Erythroblast (primary cell): ENCODE measurements at regions not wholly inside any gene's neighbourhood (a gene's known extent, or its start where the extent isn't known, plus 50 kb on each side); places are given as distances from the start of the nearest gene placed in this dataset.
"Not testable (repeated sequence)": the region's sequence is repeated elsewhere in the genome, so short reads cannot be mapped to it uniquely, and the experiment has no call there.

Source experiments
- DNase-seq, 2 experiments: peaks; one replicate each; lab custom pipeline; 2025; lab: John Stamatoyannopoulos, UW
- GATA1 ChIP-seq: IDR thresholded peaks from 2 replicates; pipeline ENCODE4 v1.6.1; 2011; ENCODE audit warnings: low read depth, mild to moderate bottlenecking, control low read depth, low read length, moderate library complexity
- POLR2A ChIP-seq: IDR thresholded peaks from 2 replicates; pipeline ENCODE4 v1.6.1; 2011; ENCODE audit warnings: mild to moderate bottlenecking, low read length

DNA sequence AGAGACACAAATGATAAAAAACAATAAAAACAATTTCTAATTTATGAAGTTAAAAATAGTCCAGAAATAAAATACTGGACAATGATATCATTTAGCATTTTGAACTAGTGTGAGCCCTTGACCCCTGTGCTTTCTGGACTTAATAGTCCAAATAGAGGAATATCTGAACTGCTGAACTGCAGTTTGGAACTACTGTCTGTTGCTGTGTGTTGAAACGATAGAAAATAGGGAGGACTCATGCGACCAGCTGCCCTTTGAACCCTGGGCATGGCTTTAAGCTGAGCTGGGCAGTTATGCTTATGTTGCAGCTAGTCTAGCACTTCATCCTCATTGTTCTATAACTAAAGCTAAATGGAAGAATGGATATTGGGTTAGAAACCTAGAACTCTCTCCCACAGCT lies 99.5 kb downstream of the FMR1NB start:
- DNase-seq = no peak
- TF ChIP-seq GATA1 (no peak), POLR2A (no peak)

DNA sequence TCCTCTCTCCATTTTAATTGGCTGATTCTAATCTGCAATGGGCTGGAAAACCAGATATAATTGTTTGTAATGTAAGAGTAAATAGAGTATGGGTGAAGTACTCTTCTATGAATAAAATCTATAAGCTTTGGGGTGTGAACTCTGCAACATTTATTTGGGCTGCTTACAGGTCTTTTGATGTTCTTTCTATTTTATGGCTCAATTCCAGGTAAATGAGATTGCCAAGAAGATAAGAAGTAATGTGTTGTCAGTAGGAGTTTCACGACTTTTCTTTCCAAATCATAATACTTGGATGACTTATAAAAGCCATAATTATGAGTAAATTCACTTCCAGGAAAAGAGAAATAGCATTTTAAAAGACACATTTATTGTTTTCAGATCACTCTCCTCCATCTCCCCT lies 103.5 kb downstream of the FMR1NB start:
- DNase-seq = no peak
- no peak for TF ChIP-seq POLR2A
- TF ChIP-seq GATA1 = no peak

- DNase-seq = no peak
- TF ChIP-seq POLR2A (no peak), GATA1 (no peak)
Observed at GRCh38 chrX:148120151-148120550, 139.0 kb downstream of the FMR1NB start.

DNA sequence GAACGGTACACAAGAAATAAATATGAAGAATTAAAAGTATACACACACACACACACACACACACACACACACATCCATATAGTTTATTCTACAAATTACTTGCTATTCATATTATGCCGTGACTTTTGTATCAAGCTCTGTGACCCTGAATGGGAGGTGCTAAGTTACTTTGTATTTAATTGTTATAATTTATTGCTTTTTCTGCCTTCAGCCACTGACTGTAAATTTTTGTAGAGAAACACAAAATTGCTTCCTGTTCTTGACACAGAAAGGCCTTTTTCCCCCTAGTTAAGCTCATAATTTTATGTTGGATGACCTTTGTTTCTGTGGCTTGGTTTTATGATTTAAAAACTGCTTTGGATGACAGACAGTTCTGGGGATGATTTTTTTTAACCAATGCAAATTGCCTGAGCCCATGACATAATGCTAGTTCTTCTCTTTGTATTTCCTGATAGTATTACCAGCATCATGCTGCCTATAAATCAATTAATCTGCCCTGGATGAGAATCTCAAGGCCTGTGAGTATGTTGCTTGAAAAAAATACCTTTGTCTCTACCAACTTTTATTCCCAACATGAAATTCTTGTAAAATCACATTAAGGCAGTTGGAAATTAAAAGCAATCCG lies 140.0 kb downstream of the FMR1NB start:
- no peak for TF ChIP-seq POLR2A
- TF ChIP-seq GATA1 = no peak
- no peak for DNase-seq

- DNase-seq = not testable (repeated sequence)
Observed at GRCh38 chrX:148128872-148129505, 147.9 kb downstream of the FMR1NB start.

DNA sequence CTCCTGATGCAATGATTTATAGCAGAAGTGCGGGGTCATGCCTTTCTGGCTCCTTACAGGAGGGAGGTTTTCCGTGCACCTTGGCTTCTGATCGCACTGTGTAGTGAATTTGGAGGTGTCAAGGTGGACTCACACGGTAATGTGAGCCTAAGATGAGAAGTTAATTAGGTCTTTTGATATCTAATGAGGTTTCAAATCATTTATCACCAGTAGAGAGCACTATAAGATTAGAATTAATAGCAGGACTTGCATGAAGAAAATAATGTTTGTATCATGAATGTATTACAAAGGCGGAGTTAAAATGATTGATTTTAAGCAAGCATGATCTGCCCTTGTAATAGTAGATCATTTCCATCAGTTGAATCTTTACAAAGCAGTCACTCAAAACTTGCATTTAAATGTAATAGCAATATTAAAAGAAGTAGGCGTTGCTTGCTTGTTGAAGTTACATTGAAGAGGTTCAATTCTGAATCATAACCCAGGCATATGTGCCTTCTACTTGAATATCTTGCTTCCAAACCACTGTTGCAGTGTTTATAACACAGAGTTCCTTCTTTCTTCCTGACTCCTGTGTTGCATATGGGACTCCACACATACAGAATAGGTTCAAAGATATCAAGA lies 152.1 kb downstream of the FMR1NB start:
- TF ChIP-seq POLR2A = no peak
- no peak for TF ChIP-seq GATA1
- DNase-seq = peak; percentile 0

DNA sequence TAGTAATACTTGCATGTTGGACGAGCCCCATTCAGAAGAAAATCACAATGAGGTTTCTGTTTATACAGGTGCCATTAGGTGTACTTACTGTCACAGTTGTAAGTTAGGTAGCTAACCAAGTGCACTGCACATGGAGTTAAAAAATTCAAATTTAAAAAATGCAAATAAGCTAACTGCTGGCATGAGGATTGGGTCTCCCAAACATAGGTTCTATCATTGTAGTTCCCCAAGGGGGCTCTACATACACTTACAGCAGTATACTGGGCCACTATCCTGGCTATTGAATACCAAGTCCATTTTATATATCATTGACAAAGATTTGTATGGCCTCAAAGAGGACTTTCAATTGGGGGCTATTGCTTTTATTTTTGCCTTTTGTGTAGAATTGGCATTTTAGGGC lies 153.4 kb downstream of the FMR1NB start:
- no peak for DNase-seq
- no peak for TF ChIP-seq POLR2A
- TF ChIP-seq GATA1 = no peak

- TF ChIP-seq POLR2A (no peak), GATA1 (no peak)
- no peak for DNase-seq
Observed at GRCh38 chrX:148135738-148136137, 154.6 kb downstream of the FMR1NB start.

DNA sequence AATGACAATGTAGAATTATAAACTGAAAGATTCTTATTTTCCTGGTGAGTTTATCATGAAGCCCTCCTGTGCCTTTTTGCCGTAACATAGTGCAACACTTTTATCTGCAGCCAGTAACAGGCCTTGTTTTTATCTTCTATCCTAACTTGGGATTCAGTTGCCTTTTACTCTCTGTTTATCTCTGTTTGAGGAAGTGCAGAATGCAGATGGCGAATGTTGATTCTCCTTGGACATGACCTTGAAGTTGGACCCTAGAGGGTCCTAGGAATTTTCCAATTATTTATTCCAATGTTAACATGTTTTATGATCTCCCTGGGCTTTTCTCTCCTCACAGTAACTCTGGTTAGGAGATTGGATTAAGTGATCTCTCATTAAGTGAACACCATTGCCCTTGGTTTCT lies 165.0 kb downstream of the FMR1NB start:
- TF ChIP-seq POLR2A = no peak
- no peak for TF ChIP-seq GATA1
- peak; percentile 0 to 31 for DNase-seq

DNA sequence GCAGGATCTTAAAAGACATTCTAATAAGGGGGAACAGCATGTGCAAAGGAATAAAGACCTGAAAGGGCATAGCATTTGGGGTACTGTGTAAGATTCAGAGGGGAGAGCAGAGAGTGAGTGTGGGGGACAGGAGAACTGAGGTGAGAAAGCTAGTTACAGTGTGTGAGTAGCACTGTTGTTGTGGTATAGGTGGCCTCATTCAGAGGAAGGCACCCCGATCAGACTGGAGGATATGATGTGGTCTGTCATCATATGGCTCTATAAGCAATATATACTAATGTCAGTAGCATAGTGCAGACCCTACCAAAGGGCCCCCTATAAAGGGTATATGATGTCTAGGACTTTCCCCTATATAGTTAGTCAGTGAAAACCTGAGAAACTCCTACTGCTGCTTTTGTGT lies 175.8 kb downstream of the FMR1NB start:
- no peak for TF ChIP-seq GATA1
- TF ChIP-seq POLR2A = no peak
- no peak for DNase-seq

DNA sequence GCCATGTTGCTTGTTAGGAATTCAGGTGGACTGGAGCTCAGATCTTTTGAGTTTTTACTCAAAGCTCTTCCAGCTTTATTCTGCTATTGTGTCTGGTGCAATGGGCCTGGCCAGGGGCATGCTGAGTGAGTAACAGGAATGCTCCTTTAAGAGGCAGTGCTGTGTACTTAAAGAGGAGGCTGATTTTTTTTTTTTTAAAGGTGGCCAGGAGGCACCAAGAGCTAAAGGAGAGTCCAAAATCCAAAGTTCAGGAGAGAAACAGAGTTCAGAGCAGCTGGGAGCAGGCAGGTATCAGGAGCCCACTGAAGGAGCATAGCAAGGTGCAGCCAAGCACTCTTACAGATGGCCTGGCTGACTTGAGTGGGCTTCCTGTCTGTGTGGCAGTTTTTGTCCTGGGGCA lies 178.7 kb downstream of the FMR1NB start:
- DNase-seq = no peak

GRCh38 chrX:148161701-148162100 lies 180.6 kb downstream of the FMR1NB start:
- DNase-seq = no peak
- TF ChIP-seq GATA1 (no peak), POLR2A (no peak)

More for the DNA sequence above, 178.7 kb downstream of the FMR1NB start:
- TF ChIP-seq GATA1 (no peak), POLR2A (no peak)

GRCh38 chrX:148185631-148186030 lies 204.5 kb downstream of the FMR1NB start:
- TF ChIP-seq POLR2A = no peak
- no peak for TF ChIP-seq GATA1
- DNase-seq = no peak

DNA sequence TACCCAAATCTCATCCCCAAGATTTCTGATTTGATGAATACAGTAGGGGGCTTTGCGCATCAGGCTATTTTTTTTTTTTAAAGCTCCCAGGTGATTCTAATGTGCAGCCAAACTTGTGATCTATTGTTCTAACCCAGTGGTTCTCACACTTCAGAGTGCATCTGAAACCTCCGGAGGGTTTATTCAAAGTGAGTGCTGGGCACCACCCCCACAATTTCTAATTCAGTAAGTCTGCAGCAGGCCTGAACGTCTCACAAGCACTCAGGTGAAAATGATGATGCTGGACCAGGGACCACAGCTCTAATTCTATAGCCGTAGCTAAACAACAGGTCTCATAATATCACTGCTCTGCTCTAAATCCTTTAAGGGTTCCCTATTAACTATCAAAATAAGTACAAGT lies 211.4 kb downstream of the FMR1NB start:
- DNase-seq = no peak
- no peak for TF ChIP-seq GATA1
- no peak for TF ChIP-seq POLR2A
